Epithelial cell of prostate (primary cell): ENCODE measurements at regions not wholly inside any gene's neighbourhood (a gene's known extent, or its start where the extent isn't known, plus 50 kb on each side); places are given as distances from the start of the nearest gene placed in this dataset.
A peak's percentile ranks its signal among the peaks of the same experiment; 100 is the strongest.

Experiments used
- DNase-seq: peaks from one replicate; pipeline ENCODE4 v3.0.0-alpha.2; 2011; ENCODE audit warnings: low read depth, low spot score
- H3K27ac ChIP-seq: fragments of 450-650 bp; 2 replicates; pipeline ENCODE4 v1.5.1; 2017; ENCODE audit warnings: mild to moderate bottlenecking

DNA sequence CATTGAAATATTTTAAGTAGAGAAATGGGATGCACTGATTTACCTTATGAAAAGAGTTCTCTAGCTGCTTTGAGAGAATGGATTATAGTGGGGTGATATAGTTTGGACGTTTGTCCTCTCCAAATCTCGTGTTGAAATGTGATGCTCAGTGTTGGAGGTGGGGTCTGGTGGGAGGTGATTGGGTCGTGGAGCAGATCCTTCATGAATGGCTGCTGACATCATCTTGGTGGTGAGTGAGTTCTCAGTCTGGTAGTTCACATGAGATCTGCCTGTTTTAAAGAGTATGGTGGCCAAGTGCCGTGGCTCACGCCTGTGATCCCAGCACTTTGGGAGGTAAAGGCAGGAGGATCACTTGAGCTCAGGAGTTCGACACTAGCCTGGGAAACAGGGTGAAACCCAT lies 58.7 kb upstream of the SH3RF3 start:
- no peak for DNase-seq
- no peak overlapping the region for H3K27ac ChIP-seq

DNA sequence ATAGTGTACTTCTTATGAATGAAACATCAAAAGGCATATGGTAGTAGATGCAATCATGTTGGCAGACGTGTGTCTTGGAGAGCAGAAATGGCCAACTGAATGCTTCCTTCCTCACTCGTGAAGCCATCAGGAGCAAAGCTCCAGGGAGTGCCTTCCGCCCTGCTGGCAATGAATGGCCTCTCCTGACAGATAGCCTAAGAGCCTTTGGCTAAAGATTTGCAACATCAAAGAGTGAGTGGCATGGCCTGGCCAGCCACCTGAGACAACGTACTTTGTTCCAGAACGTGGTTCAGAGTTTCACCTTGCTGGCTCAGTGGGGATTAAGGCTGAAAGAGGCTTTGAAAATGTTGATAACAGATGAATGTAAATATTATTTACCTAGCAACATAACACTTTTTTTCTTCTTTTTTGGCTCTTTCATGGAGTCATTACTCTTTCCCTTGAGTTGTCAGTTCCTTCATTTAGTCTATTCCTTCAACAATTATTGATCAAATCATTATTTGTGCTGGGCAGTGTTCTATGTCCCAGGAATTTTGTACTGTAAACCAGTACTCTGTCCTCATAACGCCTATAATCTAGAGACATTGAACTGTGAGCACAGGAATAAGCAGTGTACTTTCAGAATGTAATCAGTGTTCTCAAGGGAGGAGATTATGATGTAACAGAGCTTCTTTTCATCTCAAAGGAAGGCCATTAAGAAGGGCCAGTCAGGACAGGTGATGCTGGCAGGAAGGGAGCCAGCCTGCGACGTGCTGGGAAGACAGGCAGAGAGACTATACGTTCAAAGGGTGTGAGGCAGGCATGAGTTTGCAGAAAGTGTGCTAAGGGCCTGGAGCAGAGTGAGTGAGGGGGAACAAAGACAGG lies 59.4 kb upstream of the SH3RF3 start:
- DNase-seq, result peak; percentile 18
- H3K27ac ChIP-seq, result peak overlapping the region; percentile 38

DNA sequence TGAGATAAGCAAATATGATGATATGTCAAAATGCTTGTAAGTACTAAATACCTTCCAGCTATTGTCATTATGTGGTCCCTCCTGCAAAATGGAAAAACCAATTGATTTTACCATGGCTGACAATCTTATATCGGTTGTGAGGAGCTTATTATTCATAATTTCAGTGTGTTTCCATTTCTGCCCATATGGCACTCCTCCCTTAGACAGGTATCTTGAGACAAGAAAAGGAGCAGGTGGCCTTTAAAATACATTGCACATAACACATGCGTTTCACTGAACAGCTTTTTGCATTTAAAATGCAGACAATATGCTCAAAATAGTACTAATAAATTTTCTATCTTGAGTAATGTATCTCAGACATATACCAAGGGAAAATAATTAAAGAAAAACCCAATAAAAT lies 60.2 kb upstream of the SH3RF3 start:
- H3K27ac ChIP-seq, result no peak overlapping the region
- DNase-seq, result no peak

DNA sequence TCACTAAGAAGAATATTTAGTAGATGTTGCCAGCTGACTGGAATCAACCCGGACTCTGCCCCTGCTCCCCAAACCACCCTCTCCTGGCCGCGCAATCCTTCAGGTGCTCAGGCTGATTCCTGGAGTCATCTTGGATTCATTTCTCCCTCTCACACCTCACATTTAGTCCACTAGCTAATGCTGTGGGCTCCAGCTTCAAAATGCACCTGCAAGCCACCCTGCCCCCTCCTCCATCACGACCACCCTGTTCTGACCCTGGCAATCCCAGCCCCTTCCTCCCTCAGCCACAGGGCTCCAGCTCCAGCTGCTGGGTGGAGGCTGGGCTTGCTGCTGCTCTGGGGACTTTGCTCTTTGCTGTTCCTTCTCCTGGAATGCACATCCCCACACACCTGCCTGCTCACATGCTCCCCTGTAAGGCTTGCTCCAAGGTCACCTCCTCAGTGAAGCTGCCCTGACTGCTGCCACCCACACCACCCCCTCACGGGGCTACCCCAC lies 61.3 kb upstream of the SH3RF3 start:
- H3K27ac ChIP-seq, result no peak overlapping the region
- DNase-seq, result no peak

DNA sequence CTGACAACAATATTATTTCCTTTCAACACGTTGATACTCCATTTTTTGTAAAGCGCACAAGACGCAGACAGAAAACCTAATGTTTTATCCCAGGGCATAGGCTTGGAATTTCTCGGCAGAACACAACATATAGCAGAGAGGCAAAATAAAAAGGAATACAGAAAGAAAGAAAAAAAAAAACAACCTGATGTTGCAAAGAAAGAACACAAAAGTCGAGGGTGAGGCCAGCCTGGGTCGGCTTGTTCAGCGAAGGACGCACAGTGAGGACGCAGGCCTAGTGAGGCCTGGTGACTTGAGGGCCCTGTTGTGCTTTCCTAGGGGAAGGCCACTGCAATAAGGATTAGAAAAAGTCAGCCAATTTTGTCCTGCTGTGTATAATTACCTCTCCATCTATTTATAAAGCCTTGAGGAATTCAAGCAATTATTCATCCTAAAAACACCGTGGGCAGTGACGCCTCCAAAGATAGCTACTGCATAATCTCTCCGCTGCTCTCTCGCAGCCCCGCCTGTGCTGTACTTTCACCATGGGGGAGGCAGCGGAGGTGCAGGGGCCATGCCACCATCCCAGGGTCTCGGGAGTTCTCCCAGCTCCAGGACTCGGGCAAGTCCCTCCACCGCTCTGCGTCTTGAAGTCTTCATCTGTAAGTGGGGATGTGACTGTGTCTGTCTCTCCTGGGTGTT lies 61.9 kb upstream of the SH3RF3 start:
- no peak overlapping the region for H3K27ac ChIP-seq
- no peak for DNase-seq

DNA sequence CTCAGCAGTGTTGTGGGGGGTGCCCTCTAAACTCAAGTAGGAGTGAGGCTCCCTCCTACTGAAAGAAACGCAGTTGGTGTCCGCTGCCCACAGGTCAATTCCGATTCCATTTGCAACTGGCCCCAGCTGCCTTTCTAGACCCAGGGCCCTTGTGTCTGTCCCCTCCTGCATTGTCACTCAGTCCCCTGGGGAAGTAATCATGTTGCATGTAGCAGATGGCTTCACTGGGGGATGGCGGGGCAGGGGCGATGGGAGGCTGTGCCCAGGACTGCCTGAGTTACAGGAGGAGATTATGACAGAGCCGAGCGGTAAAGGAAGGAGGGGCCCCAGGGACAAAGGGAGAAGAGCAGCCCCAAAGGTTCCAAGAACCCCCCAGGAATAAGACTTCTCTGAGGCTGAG lies 62.5 kb upstream of the SH3RF3 start:
- no peak for DNase-seq

DNA sequence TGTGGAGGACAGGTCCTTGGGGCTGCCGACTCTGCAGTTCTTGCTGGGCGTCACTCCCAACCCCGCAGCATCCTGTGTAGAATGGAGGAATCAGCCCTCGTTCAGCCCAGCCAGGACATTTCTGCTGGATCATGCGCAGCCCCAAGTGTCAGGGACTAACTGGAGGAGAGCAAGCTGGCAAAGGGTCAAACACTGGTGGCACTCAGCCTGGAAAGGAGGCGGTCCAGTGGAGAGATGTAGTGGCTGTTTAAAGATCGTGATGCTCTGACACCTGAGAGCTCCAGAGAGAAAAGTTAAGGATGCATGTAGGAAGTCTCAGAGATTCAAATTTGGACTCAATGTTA lies 63.6 kb upstream of the SH3RF3 start:
- H3K27ac ChIP-seq, result no peak overlapping the region
- DNase-seq, result no peak

More for the DNA sequence above, 62.5 kb upstream of the SH3RF3 start:
- no peak overlapping the region for H3K27ac ChIP-seq

DNA sequence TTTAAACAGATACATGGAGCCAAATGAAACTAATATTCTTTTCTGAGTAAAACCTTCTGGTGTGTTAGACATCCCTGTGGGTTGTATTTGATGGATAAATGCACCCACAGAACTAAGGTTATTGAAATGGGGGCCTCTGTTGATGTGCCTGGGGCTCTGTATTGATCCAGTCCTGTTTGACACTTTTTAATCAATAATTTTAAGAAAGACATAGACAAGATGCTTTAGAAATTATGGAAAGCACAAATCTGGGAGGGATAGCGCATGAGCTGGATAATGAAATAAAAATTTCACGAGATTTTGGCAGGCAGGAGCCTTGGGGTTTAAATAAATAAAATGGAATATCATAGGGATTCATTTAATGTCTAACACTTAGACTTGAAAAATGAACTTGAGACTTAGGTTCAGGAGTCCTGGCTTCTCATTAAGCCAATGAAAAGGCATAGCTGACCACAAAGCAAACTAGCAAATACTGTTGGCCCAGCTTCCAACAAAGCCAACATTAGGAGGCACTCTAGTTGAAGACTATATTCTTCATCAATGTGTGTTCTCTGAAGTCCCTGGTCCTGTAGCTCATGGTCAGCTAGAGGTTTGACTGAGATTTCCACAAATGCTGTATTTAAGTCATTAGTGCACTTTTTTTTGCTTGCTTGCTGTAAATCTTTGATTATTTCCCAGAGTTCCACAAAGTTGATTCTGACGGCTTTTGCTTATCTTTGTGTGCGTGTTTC lies 64.2 kb upstream of the SH3RF3 start:
- H3K27ac ChIP-seq, result no peak overlapping the region
- DNase-seq, result no peak

DNA sequence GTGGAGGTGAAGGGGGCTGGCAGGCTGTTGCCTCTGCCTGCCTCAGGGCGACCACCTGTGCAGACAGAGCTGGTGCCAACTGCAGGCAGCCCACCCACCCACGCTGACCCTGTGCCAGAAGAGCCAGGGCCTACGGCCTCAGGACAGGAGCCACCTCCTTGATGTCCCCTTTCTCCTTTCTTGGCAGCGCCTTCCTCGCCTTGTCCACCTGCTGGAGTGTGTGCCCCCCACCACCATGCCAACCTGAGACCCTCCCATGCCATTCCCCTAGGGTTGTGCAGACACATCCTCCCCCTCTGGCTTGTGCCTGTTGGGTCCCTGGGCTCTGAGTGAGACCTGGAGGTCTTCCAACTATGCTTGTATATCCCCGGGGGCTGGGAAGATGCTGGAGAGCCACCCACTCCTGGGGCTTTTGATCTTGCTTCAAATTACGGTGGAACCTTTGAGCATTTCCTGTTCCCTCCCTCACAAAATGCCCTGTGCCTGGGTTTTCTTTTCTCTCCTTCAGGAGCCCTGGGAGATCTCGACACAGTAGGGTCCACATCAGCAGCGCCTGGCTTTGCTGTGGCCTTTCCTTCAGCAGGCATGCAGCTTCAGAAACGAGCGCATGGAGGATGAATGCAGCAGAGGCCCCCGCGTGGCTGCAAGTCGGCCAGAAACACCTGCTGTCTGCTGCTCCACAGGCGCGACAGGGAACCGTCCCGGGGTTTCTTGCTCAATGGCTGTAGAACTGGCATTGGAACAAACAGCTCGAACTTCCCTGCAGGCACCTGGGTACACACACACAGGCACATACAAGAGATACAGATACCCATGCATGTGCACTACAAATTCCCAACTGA lies 65.9 kb upstream of the SH3RF3 start:
- DNase-seq, result no peak
- H3K27ac ChIP-seq, result no peak overlapping the region

DNA sequence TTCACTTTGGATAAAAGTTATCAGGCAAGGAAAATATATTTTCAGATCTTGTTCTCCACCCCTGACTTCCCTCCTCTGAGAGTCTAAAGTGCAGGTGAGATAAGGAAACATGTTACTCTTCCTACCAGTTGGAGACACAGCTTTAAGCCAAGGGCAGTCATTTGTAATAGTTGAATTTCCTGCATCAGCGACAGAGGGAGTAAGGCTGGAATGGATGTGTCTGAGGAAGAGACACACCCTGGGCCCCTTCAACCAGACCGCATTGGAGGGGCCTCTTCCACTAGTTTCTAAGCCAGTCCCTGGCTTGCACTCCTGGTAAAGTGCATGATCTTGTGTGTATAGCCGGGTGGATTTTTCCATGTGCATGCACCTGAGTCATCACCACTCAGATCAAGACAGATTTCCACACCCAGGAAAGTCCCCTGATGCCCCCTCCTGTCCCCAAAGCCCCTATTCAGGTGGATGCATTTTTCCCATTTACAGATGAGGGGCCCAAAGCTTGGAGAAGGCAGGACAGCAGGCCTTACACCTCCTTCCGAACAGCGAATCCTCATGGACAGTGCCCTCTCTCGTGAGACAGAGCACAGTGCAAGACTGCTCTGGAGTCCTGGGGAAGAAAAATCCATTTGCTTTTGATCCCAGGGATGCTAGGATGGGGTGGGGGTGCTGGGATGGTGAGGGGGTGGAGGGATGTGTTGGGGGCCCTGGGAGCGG lies 66.7 kb upstream of the SH3RF3 start:
- no peak for DNase-seq

DNA sequence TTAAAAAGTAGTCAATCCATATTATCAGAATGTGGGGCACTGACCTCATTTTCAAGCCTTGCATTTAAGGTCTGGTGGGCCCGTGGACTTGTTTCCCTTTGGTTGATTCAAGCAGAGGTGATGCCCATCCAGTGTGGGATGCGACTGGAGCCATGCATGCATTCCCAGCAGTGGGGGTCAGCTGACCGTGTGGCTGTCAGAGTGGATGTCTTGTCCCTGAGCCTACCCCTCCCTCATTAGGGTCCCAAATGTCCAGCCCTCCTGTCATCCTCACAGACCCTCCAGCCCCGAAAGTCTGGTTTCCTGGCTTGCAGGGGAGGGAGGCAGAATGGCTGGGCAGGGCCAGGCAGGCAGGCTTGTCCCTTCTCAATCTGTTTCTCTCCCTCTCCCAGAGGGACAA lies 67.3 kb upstream of the SH3RF3 start:
- DNase-seq, result no peak
- H3K27ac ChIP-seq, result no peak overlapping the region

More for the DNA sequence above, 66.7 kb upstream of the SH3RF3 start:
- no peak overlapping the region for H3K27ac ChIP-seq

DNA sequence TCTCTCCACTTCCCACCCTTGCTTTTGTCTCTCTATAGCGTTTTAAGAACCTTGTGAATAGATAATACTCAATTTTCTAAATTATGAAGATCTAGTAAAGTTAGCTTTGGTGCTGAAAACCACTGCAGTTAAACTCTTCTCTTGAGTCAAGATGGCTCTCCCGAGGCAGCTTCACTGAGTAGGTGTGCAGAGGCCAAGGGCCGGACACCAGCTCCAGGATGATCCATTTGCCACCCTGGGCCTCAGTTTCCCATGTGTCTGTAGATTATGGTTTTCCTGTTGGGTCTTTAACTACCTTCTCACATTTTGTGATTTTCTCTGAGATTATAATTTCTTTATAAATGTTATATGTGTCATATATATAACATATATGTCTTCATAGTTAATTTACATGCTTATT lies 68.5 kb upstream of the SH3RF3 start:
- DNase-seq, result no peak
- H3K27ac ChIP-seq, result no peak overlapping the region

DNA sequence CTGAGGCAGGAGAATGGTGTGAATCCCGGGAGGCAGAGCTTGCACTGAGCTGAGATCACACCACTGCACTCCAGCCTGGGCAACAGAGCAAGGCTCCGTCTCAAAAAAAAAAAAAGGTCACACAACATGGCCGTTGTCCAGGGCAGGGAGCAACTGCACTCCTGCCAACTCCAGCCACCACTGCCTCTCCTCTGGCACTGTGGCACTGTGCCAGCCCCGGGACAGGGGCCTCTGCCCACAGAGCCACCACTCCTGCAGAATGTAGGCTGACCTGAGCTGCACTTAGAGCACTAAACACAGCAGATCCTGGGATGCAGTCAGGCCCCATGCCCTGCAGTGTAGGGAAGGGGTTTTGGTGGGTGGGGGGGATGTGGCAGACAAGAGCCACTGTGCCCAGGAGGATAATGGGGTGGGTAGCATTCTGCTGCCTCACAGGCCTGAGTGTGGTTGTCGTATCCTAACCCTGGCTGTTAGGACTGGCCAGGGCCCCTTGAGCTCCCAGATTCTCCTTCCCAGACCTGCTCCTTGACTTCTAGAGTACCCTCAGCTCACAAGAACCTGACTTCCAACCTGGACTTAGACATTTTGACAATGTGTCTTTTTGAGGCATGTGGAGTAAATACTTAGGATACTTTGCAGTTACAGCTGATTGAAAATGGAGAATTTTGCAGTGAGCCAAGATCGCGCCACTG lies 69.4 kb upstream of the SH3RF3 start:
- H3K27ac ChIP-seq, result no peak overlapping the region
- no peak for DNase-seq

DNA sequence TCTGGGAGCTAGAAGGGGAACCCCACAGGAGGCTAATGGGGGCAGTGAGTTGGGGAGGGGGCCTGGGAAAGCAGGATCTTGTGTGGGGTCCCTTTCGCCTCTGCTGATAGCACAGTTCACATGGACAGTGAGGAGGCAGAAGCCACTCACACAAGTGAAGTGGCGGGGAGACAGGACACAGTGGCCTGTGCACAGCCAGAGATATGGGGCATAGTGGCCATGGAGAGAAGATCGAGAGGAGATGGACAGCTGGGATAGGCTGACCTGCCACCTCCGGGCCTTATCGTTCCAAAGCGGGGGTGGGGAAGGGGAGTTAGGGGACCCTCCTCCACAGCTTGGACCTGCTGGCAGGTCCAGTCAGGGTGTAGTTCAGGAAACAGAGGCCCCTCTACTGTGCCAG lies 69.8 kb upstream of the EDAR start:
- no peak for DNase-seq
- H3K27ac ChIP-seq, result no peak overlapping the region

DNA sequence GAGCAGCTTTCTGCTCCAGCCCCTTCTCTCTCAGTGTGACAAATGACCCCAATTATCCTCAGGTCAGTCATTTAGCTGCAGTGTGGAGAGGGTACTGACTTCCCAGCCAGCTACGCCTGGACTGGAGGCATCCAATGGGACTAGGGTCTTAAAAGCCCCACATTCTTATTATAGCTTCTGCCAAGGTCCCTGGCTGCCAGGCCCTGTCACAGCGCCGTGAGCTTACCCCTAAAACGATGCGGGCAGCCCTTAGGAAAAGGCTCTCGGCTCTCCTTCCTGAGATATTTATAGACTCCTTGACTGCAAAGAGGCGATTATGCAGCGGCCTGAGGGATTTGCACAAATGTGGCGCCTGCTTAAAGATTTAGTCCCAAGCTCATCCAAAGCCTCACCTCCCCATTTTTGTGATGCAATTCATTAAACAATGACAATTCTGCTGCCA lies 69.2 kb upstream of the EDAR start:
- DNase-seq, result no peak
- no peak overlapping the region for H3K27ac ChIP-seq

DNA sequence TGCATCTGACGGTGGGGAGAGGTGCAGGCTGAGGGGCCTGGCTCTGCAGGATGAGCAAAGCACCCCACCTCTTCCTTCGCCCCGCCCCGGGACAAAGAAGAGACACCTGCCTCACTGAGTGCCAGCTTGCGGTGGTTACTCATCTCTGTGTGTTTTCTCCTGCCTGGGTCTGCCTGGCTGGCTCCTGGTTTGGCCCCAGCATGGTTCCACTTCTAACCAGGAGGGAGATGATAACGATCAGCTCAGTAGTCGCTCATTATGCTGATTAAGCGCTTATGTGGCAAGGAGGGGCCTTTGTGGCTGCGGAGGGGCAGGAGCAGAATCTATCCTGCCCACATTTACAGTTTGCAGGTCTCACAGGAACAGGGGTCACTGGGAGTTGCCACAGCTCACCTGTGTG lies 68.7 kb upstream of the EDAR start:
- H3K27ac ChIP-seq, result no peak overlapping the region
- no peak for DNase-seq

DNA sequence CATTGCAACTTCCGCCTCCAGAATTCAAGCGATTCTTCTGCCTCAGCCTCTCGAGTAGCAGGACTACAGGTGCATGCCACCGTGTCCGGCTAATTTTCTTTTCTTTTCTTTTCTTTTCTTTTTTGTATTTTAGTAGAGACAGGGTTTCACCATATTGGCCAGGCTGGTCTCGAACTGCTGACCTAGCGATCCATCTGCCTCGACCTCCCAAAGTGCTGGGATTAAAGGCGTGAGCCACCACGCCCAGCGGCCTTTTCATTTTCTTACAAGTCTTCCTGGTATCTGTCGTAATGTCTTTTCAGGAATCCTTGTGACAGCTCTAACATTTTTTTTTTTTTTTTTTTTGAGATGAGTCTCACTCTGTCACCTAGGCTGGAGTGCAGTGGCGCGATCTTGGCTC lies 66.4 kb upstream of the EDAR start:
- no peak for DNase-seq
- H3K27ac ChIP-seq, result no peak overlapping the region

DNA sequence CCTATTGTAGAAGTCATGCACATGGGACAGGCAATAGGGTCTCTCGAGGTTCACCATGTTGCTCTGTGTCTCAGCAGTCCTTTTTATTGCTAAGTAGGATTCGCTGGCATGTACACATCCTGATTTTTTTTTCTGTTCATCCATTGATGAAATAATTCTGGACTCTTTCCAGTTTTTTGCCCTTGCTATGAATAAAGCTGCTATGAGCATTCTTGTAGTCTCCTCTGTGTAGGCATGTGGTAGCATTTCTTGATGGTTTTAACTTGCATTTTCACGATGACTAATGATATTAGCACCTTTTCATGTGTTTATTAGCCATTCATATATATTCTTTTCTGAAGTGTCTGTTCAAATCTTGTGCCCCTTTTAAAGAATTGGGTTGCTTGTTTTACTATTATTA lies 65.8 kb upstream of the EDAR start:
- peak; percentile 58 for DNase-seq
- no peak overlapping the region for H3K27ac ChIP-seq

DNA sequence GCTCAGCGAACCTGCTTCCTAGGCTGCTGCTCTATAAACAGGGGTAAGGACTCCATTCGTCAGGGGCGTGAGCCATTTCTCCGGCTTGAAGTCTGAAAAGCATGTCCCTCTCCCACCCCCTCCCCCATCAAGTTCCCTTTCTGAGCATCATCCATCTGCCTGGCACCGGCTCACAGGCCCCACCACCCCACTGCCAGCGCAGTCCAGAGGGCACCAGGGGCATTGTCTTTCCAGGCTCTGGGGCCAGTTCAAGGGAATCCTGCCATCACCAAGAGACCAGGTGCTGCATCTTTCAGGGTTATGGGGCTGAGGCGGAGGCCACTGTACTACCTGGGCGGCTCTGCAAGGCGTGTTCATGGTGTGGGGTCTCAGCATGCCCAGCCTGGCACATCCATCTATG lies 64.7 kb upstream of the EDAR start:
- H3K27ac ChIP-seq, result no peak overlapping the region
- no peak for DNase-seq
